Motor neuron (in vitro differentiated cells): ENCODE measurements at regions not wholly inside any gene's neighbourhood (a gene's known extent, or its start where the extent isn't known, plus 50 kb on each side); places are given as distances from the start of the nearest gene placed in this dataset.
A peak's percentile ranks its signal among the peaks of the same experiment; 100 is the strongest.
"Not testable (repeated sequence)": the region's sequence is repeated elsewhere in the genome, so short reads cannot be mapped to it uniquely, and the experiment has no call there.

Experiments
- ATAC-seq, 8 experiments: fragments of 200-7000 bp; cut with Tn5 transposase; replicated peaks in 6 of 8; 2 replicates each; pipeline ENCODE4 v1.8.0; 2021; ENCODE audit warnings: mild to moderate bottlenecking in 8 of 8, moderate library complexity in 8 of 8
- H3K27ac ChIP-seq, 2 donors: fragments of 250-450 bp; sonication (Bioruptor Pico); 2 replicates each; pipeline ENCODE4 v1.9.0; 2021; ENCODE audit warnings: antibody characterized with exemption in 2 of 2, mild to moderate bottlenecking in 2 of 2, moderate library complexity in 1 of 2
- H3K4me1 ChIP-seq, 2 donors: fragments of 250-450 bp; sonication (Bioruptor Pico); replicated peaks in 1 of 2; 2 replicates each; pipeline ENCODE4 v1.6.1; 2021; ENCODE audit warnings: antibody characterized with exemption in 2 of 2, mild to moderate bottlenecking in 2 of 2, moderate library complexity in 1 of 2
- H3K4me3 ChIP-seq, 5 donors: fragments of 250-450 bp; sonication (Bioruptor Pico); 2 replicates each; pipeline ENCODE4 v1.9.0; 2021; ENCODE audit warnings: antibody characterized with exemption in 5 of 5, mild to moderate bottlenecking in 5 of 5, moderate library complexity in 4 of 5
- WGBS, 10 experiments: fragments of 450-650 bp; shearing (Covaris generic); methylation state at CpG; one replicate each; pipeline ENCODE4 v1.0.0; 2022; 5-methylcytosine and 5-hydroxymethylcytosine counted together
- in situ Hi-C, 9 experiments: fragments of 400-800 bp; cut with MboI; loops; one replicate each; pipeline ENCODE4 v1.15.0; 2021; ENCODE audit warnings: low sequenced_read_pairs in 9 of 9, low pct_unique_long_range_greater_than_20kb in 2 of 9; ENCODE audit not compliant: unreplicated experiment in 9 of 9

GRCh38 chr9:87022178-87022577, 74.9 kb upstream of the GAS1 start:
- in situ Hi-C loops, result no loop called here
- ATAC-seq, result peak in 3 of 8 experiments; percentile 43 to 56 (median 56)
- 40 to 100% (median 71%) methylated on average over 1 of the region's 1 CpG; no CpG with 5 or more reads in 3 of the 10 experiments for WGBS, 10 experiments
- Histone ChIP-seq H3K4me3 (no peak overlapping the region), H3K27ac (no peak overlapping the region), H3K4me1 (peaks cover 16 to 25% of the 10 kb centered on the region in 2 donors)

DNA sequence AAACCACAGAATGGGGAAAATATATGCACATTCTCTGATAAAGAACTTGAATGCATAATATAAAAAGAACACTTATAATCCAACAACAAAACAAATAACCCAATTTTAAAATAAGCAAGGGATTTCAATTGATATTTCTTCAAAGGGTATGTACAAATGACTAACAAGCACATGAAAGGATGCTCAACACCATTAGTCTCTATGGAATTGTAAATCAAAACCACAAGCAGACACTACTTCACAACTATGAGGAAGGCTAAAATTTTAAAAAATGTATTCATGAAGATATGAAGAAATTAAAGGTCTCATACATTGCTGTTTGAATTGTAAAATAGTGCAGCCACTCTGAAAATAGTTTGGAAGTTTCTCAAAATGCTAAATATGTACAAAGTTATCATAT, 78.9 kb upstream of the GAS1 start:
- in situ Hi-C loops, result no loop called here

DNA sequence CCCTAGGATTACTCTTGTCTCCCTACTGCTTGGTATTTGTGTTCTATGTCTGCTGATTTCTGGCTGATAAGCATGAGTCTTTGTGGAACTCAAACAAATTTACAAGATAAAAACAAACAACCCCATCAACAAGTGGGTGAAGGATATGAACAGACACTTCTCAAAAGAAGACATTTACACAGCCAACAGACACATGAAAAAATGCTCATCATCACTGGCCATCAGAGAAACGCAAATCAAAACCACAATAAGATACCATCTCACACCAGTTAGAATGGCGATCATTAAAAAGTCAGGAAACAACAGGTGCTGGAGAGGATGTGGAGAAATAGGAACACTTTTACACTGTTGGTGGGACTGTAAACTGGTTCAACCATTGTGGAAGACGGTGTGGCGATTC, 81.5 kb upstream of the GAS1 start:
- WGBS, 10 experiments, result 80 to 100% methylated on average over 1 of the region's 4 CpGs; no CpG with 5 or more reads in 8 of the 10 experiments
- H3K27ac ChIP-seq, H3K4me1 ChIP-seq, H3K4me3 ChIP-seq, ATAC-seq, in situ Hi-C loops: not testable (repeated sequence)

More for the DNA sequence above, 78.9 kb upstream of the GAS1 start:
- peak in 3 of 8 experiments; percentile 14 to 93 (median 59) for ATAC-seq
- Histone ChIP-seq H3K4me1 (peaks cover 6 to 18% of the 10 kb centered on the region in 2 donors), H3K27ac (no peak overlapping the region), H3K4me3 (no peak overlapping the region)

GRCh38 chr9:87029905-87030304, 82.6 kb upstream of the GAS1 start:
- Histone ChIP-seq H3K4me3 (no peak overlapping the region), H3K4me1 (peaks cover 14 to 15% of the 10 kb centered on the region in 2 donors), H3K27ac (no peak overlapping the region)
- no peak for ATAC-seq
- in situ Hi-C loops, result no loop called here
- 29 to 91% (median 89%) methylated on average over 1 of the region's 1 CpG; no CpG with 5 or more reads in 4 of the 10 experiments for WGBS, 10 experiments

- in situ Hi-C loops, result no loop called here
- Histone ChIP-seq H3K4me3 (no peak overlapping the region), H3K4me1 (peaks cover 20 to 38% of the 10 kb centered on the region in 2 donors), H3K27ac (no peak overlapping the region)
- no peak for ATAC-seq
- 23 to 100% (median 83%) methylated on average over 2 to 8 of the region's 8 CpGs; no CpG with 5 or more reads in 1 of the 10 experiments for WGBS, 10 experiments
Observed at GRCh38 chr9:87034841-87035240, 87.5 kb upstream of the GAS1 start.

DNA sequence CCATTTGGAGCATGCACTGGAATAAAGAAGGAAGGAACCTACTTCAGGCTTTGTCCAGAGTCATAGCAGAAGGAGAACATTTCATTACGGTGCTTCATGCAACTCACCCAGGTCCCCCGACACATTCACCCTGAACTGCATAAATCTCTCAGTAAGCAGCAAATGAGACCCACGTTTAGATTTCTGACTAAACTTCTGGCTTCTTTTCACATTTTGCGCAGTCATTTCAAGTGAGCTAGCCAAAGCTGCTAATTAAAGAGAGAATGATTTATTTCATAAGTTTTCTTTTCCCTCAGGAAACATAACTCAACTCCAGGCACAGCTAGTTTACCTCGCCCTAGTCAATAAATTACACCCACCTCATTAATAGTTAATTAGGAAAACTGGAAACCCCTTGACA, 88.6 kb upstream of the GAS1 start:
- Histone ChIP-seq H3K4me1 (peaks cover 26 to 43% of the 10 kb centered on the region in 2 donors), H3K27ac (no peak overlapping the region), H3K4me3 (no peak overlapping the region)
- in situ Hi-C loops, result no loop called here
- ATAC-seq, result no peak
- 0 to 93% (median 66%) methylated on average over 1 to 5 of the region's 5 CpGs for WGBS, 10 experiments

DNA sequence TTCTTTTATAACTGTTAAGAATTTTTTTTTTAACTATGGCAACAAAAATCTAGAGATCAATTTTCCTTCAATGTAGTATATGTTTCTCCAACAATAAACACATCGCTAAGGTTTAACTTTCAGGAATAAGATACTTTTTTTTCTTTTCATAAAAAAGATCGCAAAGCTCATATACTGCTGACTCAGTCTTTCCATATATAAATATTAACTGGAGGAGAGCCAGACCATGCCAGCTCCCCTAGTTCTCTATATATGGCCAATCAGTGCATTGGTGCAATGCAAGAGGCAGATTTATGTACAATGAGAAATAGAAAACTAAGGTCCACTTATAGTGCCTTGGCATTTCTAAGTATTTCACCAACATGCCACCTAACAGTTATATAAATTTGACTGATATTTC, 89.2 kb upstream of the GAS1 start:
- in situ Hi-C loops, result no loop called here
- Histone ChIP-seq H3K27ac (no peak overlapping the region), H3K4me3 (no peak overlapping the region), H3K4me1 (peaks cover 27 to 43% of the 10 kb centered on the region in 2 donors)
- no peak for ATAC-seq
- WGBS, 10 experiments, result 88 to 100% (median 95%) methylated on average over 1 to 2 of the region's 2 CpGs; no CpG with 5 or more reads in 1 of the 10 experiments

DNA sequence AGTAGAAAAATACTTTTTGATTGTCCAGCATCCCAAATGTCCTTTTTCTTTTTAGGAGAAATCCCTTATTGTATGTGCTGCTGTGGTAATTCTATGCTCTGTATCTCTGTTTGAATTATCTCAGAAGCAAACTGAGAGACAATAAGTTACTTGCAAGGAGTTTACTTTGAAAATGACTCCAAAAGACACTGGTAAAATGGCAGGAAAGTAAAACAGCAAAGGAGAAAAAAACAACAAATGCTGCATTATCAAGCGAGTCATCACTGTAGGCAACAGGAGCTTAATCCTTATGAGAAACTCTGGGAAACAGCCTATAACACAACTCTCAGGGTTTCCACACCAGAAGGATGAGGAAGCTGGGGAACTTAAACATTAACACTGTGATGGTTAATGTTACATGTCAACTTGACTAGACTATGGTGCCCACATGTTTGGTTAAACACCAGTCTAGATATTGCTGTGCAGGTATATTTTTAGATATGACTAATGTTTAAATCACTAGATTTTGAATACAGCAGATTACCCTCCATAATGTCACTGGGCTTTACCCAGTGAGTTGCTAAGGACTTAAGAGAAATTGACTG, 92.6 kb upstream of the GAS1 start:
- in situ Hi-C loops, result no loop called here
- H3K4me3 ChIP-seq, result no peak overlapping the region
- peak in 3 of 8 experiments; percentile 3 to 27 (median 20) for ATAC-seq
- 80 to 100% (median 100%) methylated on average over 1 of the region's 1 CpG; no CpG with 5 or more reads in 2 of the 10 experiments for whole genome bisulfite sequencing, 10 experiments
- H3K4me1 ChIP-seq, result peaks cover 19 to 31% of the 10 kb centered on the region in 2 donors
- no peak overlapping the region for H3K27ac ChIP-seq

- in situ Hi-C loops, result no loop called here
- Histone ChIP-seq H3K27ac (no peak overlapping the region), H3K4me3 (peak overlapping the region in 4 of 5 donors; percentile 48 to 68 (median 62)), H3K4me1 (peaks cover 19 to 28% of the 10 kb centered on the region in 2 donors)
- 70 to 100% (median 92%) methylated on average over 1 to 2 of the region's 2 CpGs; no CpG with 5 or more reads in 5 of the 10 experiments for WGBS, 10 experiments
- ATAC-seq, result peak in 5 of 8 experiments; percentile 39 to 74 (median 69)
Observed at GRCh38 chr9:87040410-87041009, 93.2 kb upstream of the GAS1 start.

DNA sequence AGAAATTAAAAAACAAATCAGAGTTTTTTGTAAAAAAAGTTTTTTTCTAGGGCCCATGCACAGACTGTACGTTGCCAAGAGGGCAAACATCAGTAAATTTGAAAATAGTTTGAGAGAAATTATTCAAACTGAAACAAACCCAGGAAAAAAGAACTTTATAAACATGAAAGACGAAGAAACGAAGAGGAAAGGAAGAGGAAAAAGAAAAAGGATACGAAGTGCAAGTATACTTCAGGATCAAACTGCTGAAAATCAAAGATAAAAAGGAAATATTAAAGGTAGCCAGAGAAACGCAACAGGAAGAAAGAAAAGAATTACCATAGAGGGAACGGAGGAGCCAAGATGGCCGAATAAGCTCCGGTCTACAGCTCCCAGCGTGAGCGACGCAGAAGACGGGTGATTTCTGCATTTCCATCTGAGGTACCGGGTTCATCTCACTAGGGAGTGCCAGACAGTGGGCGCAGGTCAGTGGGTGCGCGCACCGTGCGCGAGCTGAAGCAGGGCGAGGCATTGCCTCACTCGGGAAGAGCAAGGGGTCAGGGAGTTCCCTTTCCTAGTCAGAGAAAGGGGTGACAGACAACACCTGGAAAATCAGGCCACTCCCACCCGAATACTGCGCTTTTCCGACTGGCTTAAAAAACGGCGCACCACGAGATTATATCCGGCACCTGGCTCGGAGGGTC, 94.4 kb upstream of the GAS1 start:
- in situ Hi-C loops, ATAC-seq: not testable (repeated sequence)
- peak overlapping the region; percentile 46 to 68 (median 59) for H3K4me3 ChIP-seq
- peaks cover 13 to 21% of the 10 kb centered on the region in 2 donors for H3K4me1 ChIP-seq
- peak overlapping the region; percentile 93 to 95 for H3K27ac ChIP-seq
- 13 to 84% (median 33%) methylated on average over 1 to 12 of the region's 29 CpGs; no CpG with 5 or more reads in 1 of the 10 experiments for WGBS, 10 experiments

- peak in 1 of 8 experiments; percentile 58 for ATAC-seq
- not testable (repeated sequence) for H3K27ac ChIP-seq, H3K4me3 ChIP-seq, H3K4me1 ChIP-seq
- 0 to 90% (median 20%) methylated on average over 1 to 2 of the region's 2 CpGs; no CpG with 5 or more reads in 1 of the 10 experiments for WGBS, 10 experiments
- in situ Hi-C loops, result loop anchor here in 1 of 9 experiments (25.0 kb wide), 1 partner anchor 112 kb away; no protein-coding TSS in a partner anchor
Observed at GRCh38 chr9:87049929-87050608, 102.8 kb upstream of the GAS1 start.

DNA sequence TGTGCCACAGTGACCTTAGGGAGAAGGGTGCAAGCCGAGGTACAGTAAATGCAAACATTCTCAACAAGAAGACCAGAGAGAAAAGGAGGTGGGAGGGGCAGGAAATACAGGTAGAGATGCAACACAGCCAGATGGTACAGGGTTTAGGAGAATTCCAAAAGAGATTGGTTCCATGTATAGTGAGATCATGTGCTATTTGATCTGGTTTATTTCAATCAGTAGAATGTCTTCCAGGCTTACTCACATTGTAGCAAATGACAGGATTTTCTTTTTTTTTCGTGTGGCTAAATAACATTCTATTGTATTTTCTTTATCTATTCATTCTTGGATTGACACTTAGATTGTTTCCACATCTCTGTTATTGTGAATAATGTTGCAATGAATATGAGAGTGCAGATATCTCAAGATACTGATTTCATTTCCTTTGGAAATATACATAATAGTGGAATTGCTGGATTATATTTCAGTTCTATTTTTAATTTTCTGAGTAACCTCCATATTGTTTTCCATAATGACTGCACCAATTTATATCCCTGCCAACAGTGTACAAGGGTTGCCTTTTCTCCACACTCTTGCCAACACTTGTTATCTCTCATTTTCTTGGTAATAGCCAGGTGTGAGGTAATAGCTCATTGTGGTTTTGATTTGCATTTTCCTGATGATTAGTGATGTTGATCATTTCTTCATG, 107.8 kb upstream of the GAS1 start:
- Histone ChIP-seq H3K4me1 (no peaks in the 10 kb centered on the region), H3K27ac (no peak overlapping the region), H3K4me3 (no peak overlapping the region)
- 0 to 100% (median 71%) methylated on average over 1 to 2 of the region's 2 CpGs for WGBS, 10 experiments
- in situ Hi-C loops, result loop anchor here in 1 of 9 experiments (25.0 kb wide), 1 partner anchor 107 kb away; no protein-coding TSS in a partner anchor
- no peak for ATAC-seq
